ENCODE measurements at regions not wholly inside any gene's neighbourhood (a gene's known extent, or its start where the extent isn't known, plus 50 kb on each side); places are given as distances from the start of the nearest gene placed in this dataset.

- intact Hi-C loops (cut with DNase I, micrococcal nuclease), result no loop called here
- ATAC-seq (no peak), DNase-seq (no peak)
Measured at GRCh38 chr11:127443297-127443696, 442.7 kb upstream of the KIRREL3 start.

- DNase-seq, result no peak
- intact Hi-C loops (cut with DNase I, micrococcal nuclease), result no loop called here
- ATAC-seq, result no peak
Measured at GRCh38 chr11:127440616-127441015, 440.0 kb upstream of the KIRREL3 start.

GRCh38 chr11:127425281-127425680 is 424.7 kb upstream of the KIRREL3 start:
- DNase-seq (no peak), ATAC-seq (no peak)
- intact Hi-C loops (cut with DNase I, micrococcal nuclease), result no loop called here

DNA sequence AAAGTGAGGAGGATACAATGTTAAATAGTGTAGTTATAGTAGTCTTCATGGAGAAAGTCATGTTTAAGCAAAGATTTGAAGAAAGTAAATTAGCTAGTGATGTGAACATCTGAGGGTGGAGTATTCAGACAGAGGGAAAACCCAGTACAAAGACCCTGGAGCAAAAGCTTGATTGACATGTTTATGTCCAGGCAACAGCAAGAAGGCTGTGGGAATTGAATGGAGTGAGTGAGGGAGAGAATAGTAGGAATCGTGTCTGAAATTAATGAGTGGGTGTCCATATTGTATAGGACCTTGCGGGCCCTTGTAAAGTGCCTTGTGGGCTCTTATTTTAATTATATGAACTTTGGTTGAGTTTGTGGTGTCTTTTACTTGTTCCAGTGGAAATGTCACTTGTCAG is 424.1 kb upstream of the KIRREL3 start:
- DNase-seq (no peak), ATAC-seq (no peak)
- intact Hi-C loops (cut with DNase I, micrococcal nuclease), result no loop called here

- DNase-seq (no peak), ATAC-seq (no peak)
- intact Hi-C loops (cut with DNase I, micrococcal nuclease), result no loop called here
Measured at GRCh38 chr11:127420139-127420538, 419.6 kb upstream of the KIRREL3 start.

- intact Hi-C loops (cut with DNase I, micrococcal nuclease), result no loop called here
- ATAC-seq (peak; percentile 35), DNase-seq (peak in 1 of 2 donors; percentile 6)
Measured at GRCh38 chr11:127412722-127413380, 412.3 kb upstream of the KIRREL3 start.

DNA sequence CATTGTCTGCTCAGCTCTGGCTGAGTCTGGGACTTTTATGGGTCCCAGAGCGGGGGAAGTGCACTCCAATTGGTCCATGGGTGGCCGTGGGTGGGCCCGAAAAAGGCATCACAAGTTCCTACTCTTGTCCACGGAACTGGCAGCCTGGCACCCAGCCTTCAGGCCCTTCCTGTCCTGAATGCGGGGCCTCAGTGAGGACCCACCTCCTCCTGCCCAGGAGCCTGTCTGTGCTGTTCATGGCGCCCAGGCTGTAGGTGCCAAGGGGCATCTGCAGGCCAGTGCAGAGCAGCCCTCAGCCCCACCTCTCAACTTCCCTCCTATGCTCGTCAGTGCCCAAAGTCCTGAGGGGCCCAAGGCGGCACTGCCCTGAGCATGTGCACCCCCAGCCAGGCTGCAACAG is 411.7 kb upstream of the KIRREL3 start:
- intact Hi-C loops (cut with DNase I, micrococcal nuclease), result no loop called here
- DNase-seq (no peak), ATAC-seq (no peak)

- ATAC-seq (no peak), DNase-seq (no peak)
- intact Hi-C loops (cut with DNase I, micrococcal nuclease), result no loop called here
Measured at GRCh38 chr11:127411283-127411682, 410.7 kb upstream of the KIRREL3 start.

- ATAC-seq (no peak), DNase-seq (no peak)
- intact Hi-C loops (cut with DNase I, micrococcal nuclease), result loop anchor here in 1 of 2 donors (10.0 kb wide), 1 partner anchor 280 kb away; no protein-coding TSS in a partner anchor
Measured at GRCh38 chr11:127395034-127395433, 394.5 kb upstream of the KIRREL3 start.

DNA sequence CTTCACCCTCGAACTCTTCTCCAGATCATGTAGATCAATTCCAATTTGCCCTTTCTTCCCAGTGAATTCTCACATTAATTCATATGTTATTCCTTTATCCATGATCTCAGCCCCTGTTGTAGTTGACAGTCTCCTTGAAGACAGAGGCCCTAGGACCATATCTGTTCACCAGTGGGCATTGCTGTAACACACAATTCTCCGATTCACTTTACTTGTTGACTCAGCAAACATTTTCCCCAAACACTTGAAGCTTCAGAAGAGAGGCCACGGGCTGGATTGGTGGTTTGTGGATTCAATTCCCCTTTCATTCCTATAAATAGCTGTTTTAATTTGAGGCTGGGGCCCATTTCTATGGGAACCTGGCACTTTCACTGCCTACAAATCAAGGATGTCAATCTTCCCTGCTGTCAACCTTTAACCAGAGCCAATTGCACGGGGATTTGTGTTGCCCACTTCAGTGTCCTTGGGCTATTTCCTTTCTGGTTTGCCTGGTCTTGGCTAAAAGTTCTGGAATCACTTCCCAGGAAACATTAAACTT is 393.0 kb upstream of the KIRREL3 start:
- ATAC-seq (no peak), DNase-seq (no peak)
- intact Hi-C loops (cut with DNase I, micrococcal nuclease), result loop anchor here in 1 of 2 donors (10.0 kb wide), 1 partner anchor 281 kb away; no protein-coding TSS in a partner anchor

- no peak for DNase-seq
- intact Hi-C loops (cut with DNase I, micrococcal nuclease), result loop anchor here in 1 of 2 donors (10.0 kb wide), 1 partner anchor 282 kb away; no protein-coding TSS in a partner anchor
- ATAC-seq, result no peak
Measured at GRCh38 chr11:127392575-127392974, 392.0 kb upstream of the KIRREL3 start.

DNA sequence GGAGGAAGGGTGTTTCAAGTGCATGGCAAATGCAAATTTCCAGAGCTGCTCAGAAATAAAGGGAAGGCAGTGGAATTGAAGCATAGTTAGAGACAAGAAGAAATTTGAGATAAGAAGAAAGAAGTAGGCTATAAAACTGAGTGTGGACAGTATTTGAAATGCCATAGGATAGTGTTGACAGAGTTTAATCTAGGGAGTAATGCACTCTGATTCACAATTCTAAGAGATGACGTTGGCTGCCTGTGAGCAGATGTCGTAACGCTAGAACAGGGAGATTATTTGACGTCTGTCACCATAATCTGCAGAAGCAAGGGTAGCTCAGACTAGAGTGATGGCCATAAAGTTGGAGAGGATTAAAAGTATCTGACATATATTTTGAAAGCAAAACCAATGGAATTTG is 389.9 kb upstream of the KIRREL3 start:
- DNase-seq (no peak), ATAC-seq (no peak)
- intact Hi-C loops (cut with DNase I, micrococcal nuclease), result loop anchor here in 1 of 2 donors (10.0 kb wide), 1 partner anchor 284 kb away; no protein-coding TSS in a partner anchor

DNA sequence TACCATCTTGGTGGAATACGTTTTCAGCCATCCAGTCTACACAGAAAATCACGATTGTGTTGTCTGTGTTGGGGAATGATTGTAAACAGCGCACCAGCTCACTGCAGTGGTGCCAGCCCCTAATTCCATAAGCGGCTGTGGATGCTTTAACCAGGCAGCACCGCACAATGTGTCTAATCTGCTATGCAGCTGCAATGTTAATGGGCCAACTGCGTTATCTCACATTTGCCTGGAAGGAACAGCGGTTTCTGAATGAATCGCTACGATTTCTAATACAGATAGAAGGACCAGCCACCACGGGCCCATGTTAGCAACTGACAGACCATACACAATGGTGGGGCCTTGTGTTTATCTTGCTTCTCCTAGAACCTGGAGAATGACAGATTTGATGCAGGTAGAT is 384.5 kb upstream of the KIRREL3 start:
- intact Hi-C loops (cut with DNase I, micrococcal nuclease), result no loop called here
- ATAC-seq, result no peak
- no peak for DNase-seq

DNA sequence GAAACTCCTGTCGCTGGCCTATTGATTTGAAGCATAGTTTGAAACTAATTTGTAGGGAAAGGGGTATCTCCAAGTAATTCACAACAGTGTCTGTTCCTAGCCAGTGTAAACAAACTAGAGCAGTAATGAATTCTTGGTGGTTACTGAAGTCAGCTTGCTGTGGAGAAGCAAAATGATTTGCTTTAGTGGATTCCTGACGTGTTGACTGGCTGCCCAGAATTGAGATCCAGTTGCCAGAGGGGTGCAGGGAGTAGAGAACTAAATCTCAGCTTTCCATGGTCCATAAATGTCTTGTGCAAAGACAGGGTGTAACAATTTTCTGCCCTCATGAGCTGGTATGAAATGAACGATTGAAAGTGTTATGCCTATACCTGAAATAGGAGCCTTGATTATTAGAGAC is 382.5 kb upstream of the KIRREL3 start:
- ATAC-seq (no peak), DNase-seq (no peak)
- intact Hi-C loops (cut with DNase I, micrococcal nuclease), result no loop called here

DNA sequence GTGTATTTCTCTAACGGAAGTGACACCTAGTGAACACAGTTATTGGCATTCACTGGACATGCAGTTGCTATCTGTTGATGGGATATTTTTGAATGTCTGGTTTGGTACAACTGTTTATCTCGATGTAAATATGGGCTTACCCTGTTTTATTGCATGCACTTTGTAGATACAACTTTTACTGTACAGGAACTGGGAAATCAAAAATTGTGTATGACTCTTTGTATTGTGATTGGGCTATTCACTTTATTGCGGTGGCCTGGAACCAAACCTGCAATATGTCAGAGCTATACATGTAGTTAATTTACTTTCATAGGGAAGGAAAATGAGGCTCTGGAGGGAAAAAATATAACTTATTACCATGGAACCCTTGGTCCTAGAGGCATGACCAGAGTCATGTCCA is 380.7 kb upstream of the KIRREL3 start:
- ATAC-seq, result peak; percentile 98
- intact Hi-C loops (cut with DNase I, micrococcal nuclease), result no loop called here
- no peak for DNase-seq

DNA sequence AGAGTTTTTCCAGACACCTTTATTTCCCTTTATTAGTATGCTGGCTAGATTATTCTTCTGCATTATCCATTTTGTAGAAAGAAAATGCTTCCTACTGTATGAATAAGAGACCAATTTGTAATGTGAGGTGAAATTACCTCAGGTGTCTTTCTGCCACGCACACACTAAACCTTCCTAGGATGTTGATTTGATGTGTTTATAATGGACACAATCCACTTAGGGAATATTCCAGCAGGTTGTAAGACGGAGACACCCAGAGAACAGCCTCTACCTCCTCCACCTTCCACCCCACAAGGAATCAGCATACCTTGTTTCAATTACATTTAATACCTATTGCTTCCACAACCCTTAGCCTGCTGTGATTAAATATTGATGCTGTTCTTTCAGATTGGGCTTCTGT is 379.1 kb upstream of the KIRREL3 start:
- no peak for ATAC-seq
- intact Hi-C loops (cut with DNase I, micrococcal nuclease), result no loop called here
- DNase-seq, result no peak

DNA sequence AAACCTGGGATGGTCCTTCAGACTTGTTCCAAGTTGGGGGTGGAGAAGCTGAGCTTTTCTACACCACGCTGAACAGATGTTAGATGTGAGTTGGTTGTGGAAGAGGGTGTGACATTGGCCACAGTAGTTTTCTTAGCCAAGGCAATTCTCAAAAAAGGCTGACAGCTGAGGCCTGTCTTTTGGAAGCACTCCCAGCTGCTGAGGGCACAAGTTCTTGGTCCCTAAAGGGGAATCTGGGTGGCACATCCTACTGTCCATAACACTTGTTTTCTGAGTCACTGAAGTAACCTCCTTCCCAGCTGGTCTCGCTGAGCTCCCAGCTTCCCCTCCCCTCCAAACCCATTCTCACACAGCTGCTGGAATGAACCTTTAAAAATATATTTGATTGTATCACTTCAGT is 375.7 kb upstream of the KIRREL3 start:
- no peak for DNase-seq
- ATAC-seq, result no peak
- intact Hi-C loops (cut with DNase I, micrococcal nuclease), result no loop called here

GRCh38 chr11:127369356-127369755 is 368.8 kb upstream of the KIRREL3 start:
- DNase-seq (no peak), ATAC-seq (no peak)
- intact Hi-C loops (cut with DNase I, micrococcal nuclease), result no loop called here

- ATAC-seq, result no peak
- DNase-seq, result no peak
- intact Hi-C loops (cut with DNase I, micrococcal nuclease), result no loop called here
Measured at GRCh38 chr11:127362754-127363308, 362.3 kb upstream of the KIRREL3 start.

GRCh38 chr11:127358160-127358559 is 357.6 kb upstream of the KIRREL3 start:
- ATAC-seq (no peak), DNase-seq (no peak)
- intact Hi-C loops (cut with DNase I, micrococcal nuclease), result no loop called here

DNA sequence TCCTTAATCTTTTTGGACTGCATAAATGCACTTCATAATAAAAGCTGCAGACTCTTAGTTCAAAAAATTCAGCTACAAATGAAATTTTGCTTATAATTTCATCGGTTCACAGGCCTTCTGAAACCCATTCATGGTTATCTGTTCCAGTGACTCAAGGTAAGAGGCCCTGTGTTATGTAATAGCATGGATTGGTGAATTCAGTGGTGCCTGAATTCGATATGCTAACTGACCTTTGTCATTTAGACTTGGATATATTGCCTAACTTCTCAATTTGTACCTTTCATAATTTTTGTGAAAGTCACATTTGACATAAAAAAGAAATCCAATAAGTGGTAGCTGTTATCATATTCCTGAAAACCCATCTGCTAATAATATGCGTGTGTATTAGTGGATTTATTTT is 349.9 kb upstream of the KIRREL3 start:
- no peak for ATAC-seq
- intact Hi-C loops (cut with DNase I, micrococcal nuclease), result no loop called here
- no peak for DNase-seq
